ENCODE measurements at regions not wholly inside any gene's neighbourhood (a gene's known extent, or its start where the extent isn't known, plus 50 kb on each side); places are given as distances from the start of the nearest gene placed in this dataset.

- no peak for DNase-seq
Measured at GRCh38 chr16:80418517-80419355, 122.1 kb upstream of the DYNLRB2 start.

- no peak for DNase-seq
Measured at GRCh38 chr16:80417706-80418271, 123.0 kb upstream of the DYNLRB2 start.

DNA sequence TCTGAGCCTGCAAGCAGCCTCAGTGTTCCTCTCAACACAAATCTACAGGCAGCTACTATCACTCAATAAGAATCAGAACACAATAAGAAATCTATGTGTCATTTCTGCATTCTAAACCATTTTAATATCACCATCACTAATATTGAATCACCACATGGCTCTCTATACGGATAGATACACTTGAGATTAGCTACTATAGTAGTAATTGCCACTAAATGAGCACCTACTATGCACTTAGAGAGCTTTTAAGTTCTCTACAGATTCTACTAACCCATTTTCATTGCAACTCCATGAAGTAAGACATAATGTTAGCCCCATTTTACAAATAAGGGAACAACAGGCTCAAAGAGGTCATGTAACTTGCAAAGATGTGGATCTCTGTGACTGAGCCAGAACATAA is 132.8 kb upstream of the DYNLRB2 start:
- DNase-seq: no peak

- no peak for DNase-seq
Measured at GRCh38 chr16:80407265-80407987, 133.4 kb upstream of the DYNLRB2 start.

GRCh38 chr16:80404847-80405246 is 135.9 kb upstream of the DYNLRB2 start:
- DNase-seq: no peak

- DNase-seq: no peak
Measured at GRCh38 chr16:80403894-80404293, 136.9 kb upstream of the DYNLRB2 start.

GRCh38 chr16:80390871-80391489 is 149.8 kb upstream of the DYNLRB2 start:
- DNase-seq: no peak

DNA sequence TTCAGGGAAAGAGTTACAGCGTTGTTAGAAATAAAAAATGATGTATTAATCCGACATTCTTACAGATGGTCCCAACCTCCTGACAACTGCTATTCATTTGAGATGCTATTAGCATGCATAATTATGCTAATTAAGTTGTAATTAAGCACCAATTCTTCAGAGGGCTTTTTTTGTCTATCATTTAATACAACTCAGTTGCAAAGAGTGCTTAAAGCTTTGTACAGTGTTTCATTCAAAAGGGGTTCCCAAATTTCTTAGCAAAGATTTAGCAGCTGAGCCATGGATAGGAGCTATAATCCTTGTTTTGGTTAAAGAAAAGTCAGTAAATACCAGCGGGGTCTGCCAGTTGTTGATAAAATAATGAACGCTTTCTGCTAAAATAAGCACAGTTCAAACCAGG is 150.7 kb upstream of the DYNLRB2 start:
- no peak for DNase-seq

GRCh38 chr16:80389338-80389737 is 151.5 kb upstream of the DYNLRB2 start:
- no peak for DNase-seq

- no peak for DNase-seq
Measured at GRCh38 chr16:80387318-80387921, 153.4 kb upstream of the DYNLRB2 start.

GRCh38 chr16:80384862-80385261 is 155.9 kb upstream of the DYNLRB2 start:
- no peak for DNase-seq

- DNase-seq: no peak
Measured at GRCh38 chr16:80380514-80380913, 160.3 kb upstream of the DYNLRB2 start.

DNA sequence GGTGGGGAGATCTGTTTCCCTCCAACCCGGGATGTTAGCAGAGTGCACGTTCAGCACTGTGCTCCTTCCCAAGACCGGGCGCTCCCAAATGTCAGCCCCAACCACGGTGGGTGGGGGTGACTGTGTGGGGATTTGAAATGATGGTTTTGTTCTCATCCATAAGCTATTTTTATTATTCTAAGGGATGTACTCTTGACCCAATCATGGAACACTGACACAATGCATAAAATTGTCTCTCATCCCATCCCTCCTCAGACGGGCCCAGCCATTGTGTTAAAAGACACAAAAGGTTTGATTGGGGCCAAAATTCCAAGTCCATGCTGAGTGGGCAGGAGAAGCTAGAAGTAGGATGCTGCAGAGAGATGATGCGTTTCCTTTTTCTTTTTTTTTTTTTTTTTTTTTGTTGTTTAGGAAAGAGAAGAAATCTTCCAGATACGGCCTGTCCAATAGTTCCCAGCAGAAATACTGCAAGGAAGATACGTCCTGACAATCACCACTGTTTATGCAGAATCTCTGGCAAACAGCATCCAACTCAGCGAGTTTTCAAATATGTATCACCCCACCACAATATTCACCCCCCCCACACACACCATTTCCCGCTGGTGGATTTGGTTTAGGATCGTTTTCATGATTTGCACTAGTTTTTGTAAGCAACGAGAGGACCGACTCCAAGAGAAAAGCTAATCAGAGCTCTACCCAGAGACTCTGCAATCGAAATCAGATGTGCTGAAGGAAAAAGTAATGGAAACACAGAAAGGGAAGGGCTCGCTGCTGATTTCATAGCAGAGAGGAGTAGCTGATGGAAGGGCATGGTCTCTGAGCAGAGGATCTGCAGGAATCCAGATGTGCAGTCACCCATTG is 163.5 kb upstream of the DYNLRB2 start:
- no peak for DNase-seq

DNA sequence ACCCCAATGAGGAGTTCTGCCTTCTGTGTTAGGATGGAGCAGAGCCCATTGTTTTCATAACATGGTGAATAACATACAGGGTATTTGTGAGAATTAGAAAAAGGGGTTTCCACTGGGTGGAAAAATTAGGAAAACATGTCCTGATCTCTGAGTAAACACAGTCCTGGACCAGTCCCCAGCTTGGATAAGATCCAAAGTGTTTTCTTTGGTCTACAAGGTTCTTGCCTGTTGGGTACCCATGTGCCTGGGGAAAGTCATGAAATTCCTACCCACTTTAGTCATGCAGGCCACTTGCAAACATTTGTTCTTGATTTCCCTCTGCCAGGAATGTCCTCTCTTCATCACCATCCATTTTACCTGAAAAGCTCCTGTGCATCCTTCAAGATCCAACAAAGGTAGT is 164.8 kb upstream of the DYNLRB2 start:
- no peak for DNase-seq

DNA sequence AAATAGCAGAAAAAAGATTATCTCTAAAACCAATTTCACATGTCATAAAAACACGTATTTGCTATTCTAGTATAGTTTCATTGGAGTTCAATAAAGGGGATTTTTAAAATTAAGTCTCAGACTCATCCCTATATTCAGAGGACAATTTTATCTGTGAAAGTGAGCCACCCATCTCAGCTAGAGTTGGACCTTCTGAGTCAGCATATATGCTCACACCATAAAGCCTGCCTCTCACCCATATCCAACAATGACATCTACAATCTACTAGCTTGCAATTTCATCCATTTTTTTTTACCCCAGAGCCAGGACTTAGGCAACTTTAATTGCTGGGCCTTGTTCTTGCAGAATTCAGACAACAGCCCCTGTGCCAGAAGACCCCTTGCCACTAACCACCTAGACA is 165.3 kb upstream of the DYNLRB2 start:
- DNase-seq: no peak

- no peak for DNase-seq
Measured at GRCh38 chr16:80372341-80372740, 168.5 kb upstream of the DYNLRB2 start.

DNA sequence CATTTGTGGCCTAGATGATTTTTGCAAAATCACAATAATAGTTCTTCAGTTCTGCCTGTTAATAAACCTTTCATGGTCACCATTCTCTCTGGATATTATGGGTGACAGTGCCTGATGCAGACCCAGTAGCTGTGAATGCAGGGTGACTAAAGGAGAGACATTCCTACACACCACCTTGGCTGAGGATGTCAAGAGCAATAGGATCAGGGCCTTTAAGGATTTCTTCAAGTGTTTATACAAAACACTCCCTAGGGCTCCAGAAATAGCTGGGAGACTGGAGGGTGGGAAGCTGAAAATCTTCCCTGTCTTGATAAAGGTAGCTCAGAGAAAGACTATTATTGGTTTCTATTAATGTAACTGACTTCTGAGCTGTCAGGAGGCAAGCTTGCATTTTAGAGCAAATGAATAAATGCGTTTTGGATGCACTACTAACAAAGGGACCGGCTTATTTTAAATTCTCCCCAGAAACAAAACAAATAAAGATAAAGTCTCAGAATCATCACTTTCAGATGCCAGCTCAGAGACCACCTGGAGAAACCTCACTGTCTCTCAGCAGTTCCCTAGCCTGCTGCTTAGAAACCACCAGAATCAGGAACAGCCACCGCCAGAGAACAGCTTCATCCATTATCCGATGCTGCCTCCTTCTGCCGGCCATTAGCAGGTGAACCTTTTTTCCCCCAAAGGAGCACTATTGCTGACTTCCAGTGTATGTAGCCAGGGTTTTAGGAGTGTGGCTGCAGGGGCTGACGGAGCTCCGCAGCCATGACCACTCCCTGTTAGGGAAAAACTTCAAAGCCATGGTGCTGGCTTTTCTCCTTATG is 171.4 kb upstream of the DYNLRB2 start:
- no peak for DNase-seq

- DNase-seq: no peak
Measured at GRCh38 chr16:80367037-80367658, 173.6 kb upstream of the DYNLRB2 start.

DNA sequence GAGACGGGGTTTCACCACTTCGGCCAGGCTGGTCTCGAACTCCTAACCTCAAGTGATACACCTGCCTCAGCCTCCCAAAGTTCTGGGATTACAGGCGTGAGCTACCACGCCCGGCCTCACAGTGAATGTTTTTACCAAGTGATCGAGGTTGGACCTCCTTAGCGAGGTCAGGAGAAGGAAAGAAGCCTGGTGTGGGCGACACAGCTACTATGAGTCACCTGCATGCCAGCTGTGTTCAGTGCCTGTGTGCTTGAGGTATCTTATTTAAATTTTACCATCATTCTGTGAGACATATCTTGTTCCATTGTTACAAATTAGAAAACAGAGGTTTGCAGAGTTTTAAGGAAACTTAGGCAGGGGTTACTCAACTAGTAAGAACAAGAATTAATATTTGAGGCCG is 174.8 kb upstream of the DYNLRB2 start:
- no peak for DNase-seq

DNA sequence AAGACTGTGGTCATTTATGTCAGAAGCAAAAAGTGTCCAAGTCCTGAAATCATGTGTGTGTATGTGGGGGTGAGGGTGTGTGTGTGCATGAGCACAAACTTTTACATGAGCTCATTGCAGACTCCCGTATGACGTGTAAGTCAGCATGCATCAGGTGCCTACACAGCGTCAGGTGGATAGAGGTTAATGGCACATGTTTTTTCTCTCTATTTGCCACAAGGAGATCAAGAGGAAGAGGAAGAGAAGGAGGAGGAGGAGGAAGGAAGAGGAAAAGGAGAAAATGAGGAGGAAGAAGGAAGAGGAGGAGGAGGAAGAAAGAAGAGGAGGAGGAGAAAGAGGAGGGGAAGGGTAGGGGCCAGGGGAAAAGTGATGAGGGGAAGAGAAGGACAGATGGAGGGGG is 178.0 kb upstream of the DYNLRB2 start:
- DNase-seq: no peak

DNA sequence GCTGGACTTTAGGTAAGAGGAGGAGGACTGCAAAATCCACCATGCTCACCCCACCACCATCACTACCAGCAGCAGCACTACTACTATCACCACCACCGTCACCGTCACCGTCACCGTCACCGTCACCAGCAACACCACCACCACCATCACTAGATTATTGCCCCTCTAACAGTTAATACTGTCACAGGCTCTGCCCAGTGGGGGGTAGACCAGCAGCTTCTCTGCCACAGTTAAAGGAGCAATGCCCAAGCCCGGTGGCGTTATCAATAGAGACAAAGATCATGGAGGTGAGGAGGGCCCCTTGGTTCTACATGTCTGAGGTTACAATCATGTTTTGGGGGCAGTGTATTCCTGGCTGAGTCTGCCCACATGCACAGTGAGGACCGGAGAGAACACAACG is 184.4 kb upstream of the DYNLRB2 start:
- no peak for DNase-seq
